ENCODE measurements at regions not wholly inside any gene's neighbourhood (a gene's known extent, or its start where the extent isn't known, plus 50 kb on each side); places are given as distances from the start of the nearest gene placed in this dataset.

DNA sequence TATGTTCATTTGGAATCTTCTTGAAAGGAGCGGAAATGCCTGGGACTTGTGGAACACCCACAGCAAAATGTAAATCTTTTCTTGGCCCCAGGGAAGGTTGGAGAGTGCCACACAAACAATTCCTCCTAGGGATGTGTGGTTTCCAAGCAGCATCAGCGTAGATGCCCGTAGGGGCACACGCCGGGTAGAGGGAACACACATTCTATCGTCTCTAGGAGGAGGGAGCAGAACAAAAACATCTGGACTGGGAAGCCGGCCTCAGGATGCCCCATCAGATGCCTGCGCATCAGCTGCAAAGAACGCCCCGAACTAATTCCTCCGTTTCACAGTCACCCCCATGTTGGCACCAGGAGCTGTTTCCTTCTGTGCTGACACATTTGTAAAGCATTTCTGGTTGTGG is 357.9 kb upstream of the ZFHX3 start:
- ChIA-PET CTCF (ENCODE audit: partially characterized antibody) (interaction anchor here (0.6 kb wide), 3 partner anchors 126 to 846 kb away, joined by 3 read pairs; no protein-coding TSS in a partner anchor), POLR2A (ENCODE audit: partially characterized antibody) (no interaction called here)
- Histone ChIP-seq H3K23ac (ENCODE audit: insufficient read length) (no peak overlapping the region), H3K36me3 (ENCODE audit: control insufficient read depth in 2 of 4, insufficient read depth in 4 of 4, low read length in 3 of 4) (no peaks in the 10 kb centered on the region), H3K56ac (replicated peaks; ENCODE audit: insufficient read length, low read depth, low read length) (no peak overlapping the region), H3K9ac (replicated peaks in 1 of 4; ENCODE audit: extremely low read depth in 1 of 4, low read depth in 3 of 4, low read length in 3 of 4) (no peak overlapping the region), H4K20me1 (replicated peaks in 1 of 2; ENCODE audit: control insufficient read depth in 1 of 2, insufficient read depth in 2 of 2, low read length in 2 of 2) (no peaks in the 10 kb centered on the region), H4K91ac (replicated peaks; ENCODE audit: insufficient read length, low read length) (no peak overlapping the region), H3K4me1 (replicated peaks in 1 of 4; ENCODE audit: control insufficient read depth in 3 of 4, insufficient read depth in 4 of 4, low read length in 3 of 4) (no peaks in the 10 kb centered on the region), H3K9me3 (ENCODE audit: insufficient read depth in 2 of 2, low read depth in 1 of 2, low read length in 1 of 2) (no peaks in the 10 kb centered on the region), H4K5ac (ENCODE audit: insufficient read length, low read depth, low read length) (no peak overlapping the region), H2BK15ac (ENCODE audit: low read length) (no peak overlapping the region), H3K4me3 (ENCODE audit: extremely low read depth in 1 of 4, insufficient read depth in 2 of 4, low read depth in 3 of 4, low read length in 4 of 4) (no peak overlapping the region), H2AFZ (ENCODE audit: low read length) (no peak overlapping the region), H2AK5ac (ENCODE audit: low read depth, low read length) (no peak overlapping the region), H2BK12ac (ENCODE audit: low read depth, low read length) (no peak overlapping the region), H3K14ac (ENCODE audit: insufficient read length) (no peak overlapping the region), H3K27me3 (replicated peaks in 1 of 4; ENCODE audit: control insufficient read depth in 3 of 4, extremely low read depth in 1 of 4, insufficient read depth in 3 of 4, low read length in 3 of 4) (no peaks in the 10 kb centered on the region), H4K8ac (ENCODE audit: extremely low read depth, insufficient read depth, low read length) (no peak overlapping the region), H2BK5ac (ENCODE audit: low read depth, low read length) (no peak overlapping the region), H3K4ac (replicated peaks; ENCODE audit: insufficient read length, low read depth, low read length) (no peak overlapping the region), H3K79me1 (ENCODE audit: low read depth, low read length) (no peaks in the 10 kb centered on the region), H2BK120ac (replicated peaks; ENCODE audit: low read depth, low read length) (no peak overlapping the region), H2BK20ac (ENCODE audit: low read length) (no peak overlapping the region), H3K4me2 (ENCODE audit: insufficient read depth in 1 of 2, low read depth in 2 of 2, low read length in 2 of 2) (no peak overlapping the region), H3K79me2 (ENCODE audit: control insufficient read depth in 1 of 2, insufficient read depth in 2 of 2, low read length in 2 of 2) (no peaks in the 10 kb centered on the region), H3K23me2 (ENCODE audit: low read depth, low read length) (no peaks in the 10 kb centered on the region), H3K18ac (ENCODE audit: extremely low read depth, low read length) (no peak overlapping the region), H3K27ac (ENCODE audit: low read depth, low read length) (no peak overlapping the region)
- no peak for FAIRE-seq
- no peak for DNase-seq (ENCODE audit: low read depth in 1 of 2, low spot score in 2 of 2)
- 98% methylated on average over 11 of the region's 11 CpGs; no CpG with 5 or more reads in 1 of the 2 experiments for WGBS, 2 experiments (ENCODE audit: extremely low coverage in 1 of 2, insufficient coverage in 1 of 2, insufficient read length in 1 of 2, insufficient replicate concordance in 2 of 2, low coverage in 1 of 2, low lambda C conversion rate in 2 of 2, missing lambda C conversion rate in 1 of 2)
- TF ChIP-seq YY1 (IDR thresholded peaks at IDR 0.05; ENCODE audit: low read depth, low read length) (no peak), TBP (IDR thresholded peaks at IDR 0.05; ENCODE audit: low read depth, low read length) (no peak), SUZ12 (IDR thresholded peaks at IDR 0.05; ENCODE audit: low read length) (no peak), SP4 (IDR thresholded peaks at IDR 0.05; ENCODE audit: low read length) (no peak), GABPA (IDR thresholded peaks at IDR 0.05; ENCODE audit: borderline replicate concordance, insufficient read depth, low read length) (no peak), PHF8 (conservative IDR thresholded peaks at IDR 0.05; ENCODE audit: low read depth, low read length) (no peak), SIRT6 (IDR thresholded peaks at IDR 0.05; ENCODE audit: low read length) (no peak), RXRA (IDR thresholded peaks at IDR 0.05; ENCODE audit: insufficient read depth, low read depth, low read length) (no peak), RAD21 (IDR thresholded peaks at IDR 0.05 in 1 of 2, conservative IDR thresholded peaks at IDR 0.05 in 1 of 2; ENCODE audit: low read depth in 2 of 2, low read length in 2 of 2) (no peak), POLR2A (IDR thresholded peaks at IDR 0.05; ENCODE audit: control extremely low read depth in 1 of 2, low read depth in 2 of 2, low read length in 2 of 2) (no peak)
- TF ChIP-seq, protein P1, sequence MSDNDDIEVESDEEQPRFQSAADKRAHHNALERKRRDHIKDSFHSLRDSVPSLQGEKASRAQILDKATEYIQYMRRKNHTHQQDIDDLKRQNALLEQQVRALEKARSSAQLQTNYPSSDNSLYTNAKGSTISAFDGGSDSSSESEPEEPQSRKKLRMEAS (IDR thresholded peaks at IDR 0.05), result no peak

All from H1 (cell line).